Mucosa of rectum (tissue), 2 donors: ENCODE measurements at regions not wholly inside any gene's neighbourhood (a gene's known extent, or its start where the extent isn't known, plus 50 kb on each side); places are given as distances from the start of the nearest gene placed in this dataset.

ENCODE experiments used
- H3K27ac ChIP-seq, 2 donors: one replicate each; pipeline ENCODE4 v1.7.0; 2013; ENCODE audit warnings: inconsistent platforms in 2 of 2, low read depth in 2 of 2, low read length in 2 of 2
- H3K27me3 ChIP-seq, 2 donors: one replicate each; pipeline ENCODE4 v1.7.0; 2013; ENCODE audit warnings: low read length in 2 of 2; ENCODE audit not compliant: control insufficient read depth in 2 of 2, insufficient read depth in 2 of 2
- H3K36me3 ChIP-seq, 2 donors: one replicate each; pipeline ENCODE4 v1.7.0; 2013; ENCODE audit warnings: low read length in 2 of 2; ENCODE audit not compliant: control insufficient read depth in 2 of 2, insufficient read depth in 2 of 2
- H3K4me1 ChIP-seq, 2 donors: one replicate each; pipeline ENCODE4 v1.7.0; 2013; ENCODE audit warnings: low read length in 2 of 2, mild to moderate bottlenecking in 1 of 2; ENCODE audit not compliant: control insufficient read depth in 2 of 2, insufficient read depth in 2 of 2
- H3K4me3 ChIP-seq, 2 donors: one replicate each; pipeline ENCODE4 v1.7.0; 2013; ENCODE audit warnings: low read length in 2 of 2
- H3K9ac ChIP-seq, 2 donors: one replicate each; pipeline ENCODE4 v1.7.0; 2013; ENCODE audit warnings: low read length in 2 of 2, low read depth in 1 of 2, mild to moderate bottlenecking in 1 of 2
- H3K9me3 ChIP-seq, 2 donors: one replicate each; pipeline ENCODE4 v1.7.0; 2013; ENCODE audit warnings: low read length in 2 of 2; ENCODE audit not compliant: control insufficient read depth in 2 of 2
- donor health status: healthy.
- donor health status: Normal muscosa, but diverticular disease.

DNA sequence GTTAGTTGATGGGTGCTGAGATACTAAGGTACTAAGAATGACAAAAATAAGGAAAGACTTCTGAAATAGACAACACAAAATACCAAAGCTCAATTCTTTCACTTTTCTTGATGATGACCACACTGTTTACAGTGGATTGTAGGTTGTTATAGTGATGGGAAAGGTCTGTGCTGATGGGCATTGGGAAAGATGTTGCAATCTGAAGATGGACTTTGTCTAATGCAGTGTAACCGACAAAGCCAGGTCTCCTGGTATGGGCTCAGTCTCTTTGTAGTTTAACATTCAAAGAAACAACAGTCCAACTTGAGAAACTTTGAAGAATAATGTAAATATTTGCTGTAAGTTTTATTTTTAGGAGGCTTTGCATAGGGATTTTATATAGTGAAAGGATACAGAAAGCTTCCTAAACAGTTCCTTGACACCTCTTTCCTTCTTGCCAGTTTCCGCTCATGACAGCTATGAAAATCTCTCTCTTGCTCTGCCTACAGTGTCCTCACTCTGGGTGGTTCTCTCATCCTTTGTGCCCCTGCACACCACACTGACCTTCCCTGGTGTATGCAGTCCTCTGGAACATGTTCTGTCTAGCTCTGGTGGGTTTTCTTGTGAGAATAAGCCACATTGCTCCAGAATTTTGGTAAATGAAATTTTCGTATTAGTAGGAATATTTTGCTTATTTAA, 172.2 kb downstream of the KCNRG start:
- Histone ChIP-seq H3K27me3 (no peaks in the 10 kb centered on the region), H3K27ac (no peak overlapping the region), H3K9me3 (no peaks in the 10 kb centered on the region), H3K4me1 (no peaks in the 10 kb centered on the region), H3K4me3 (no peak overlapping the region), H3K9ac (no peak overlapping the region), H3K36me3 (no peaks in the 10 kb centered on the region)

- no peaks in the 10 kb centered on the region for H3K9me3 ChIP-seq
- H3K27ac ChIP-seq = no peak overlapping the region
- no peak overlapping the region for H3K4me3 ChIP-seq
- H3K27me3 ChIP-seq = no peaks in the 10 kb centered on the region
- H3K9ac ChIP-seq = no peak overlapping the region
- H3K36me3 ChIP-seq = no peaks in the 10 kb centered on the region
- no peaks in the 10 kb centered on the region for H3K4me1 ChIP-seq
Observed at GRCh38 chr13:50188696-50189095, 173.5 kb downstream of the KCNRG start.

DNA sequence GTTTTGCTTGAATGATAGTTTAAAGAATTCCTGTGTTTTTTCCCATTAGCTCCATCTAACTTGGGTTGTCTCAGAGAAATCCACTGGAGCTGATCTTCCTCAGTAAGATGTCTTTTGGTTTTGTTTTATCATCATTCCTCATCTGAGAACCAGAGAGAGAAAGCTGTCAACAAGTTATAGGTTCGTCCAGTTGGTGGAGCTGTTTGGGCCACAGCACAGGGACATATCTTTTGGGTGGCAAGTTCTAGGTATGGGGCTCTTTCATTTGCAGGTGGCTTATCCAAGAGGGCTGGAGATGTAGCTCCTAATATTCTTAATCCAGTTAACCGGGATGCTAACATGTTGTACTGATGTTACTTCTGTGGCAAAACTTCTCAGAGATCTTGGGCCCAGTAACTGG, 174.2 kb downstream of the KCNRG start:
- Histone ChIP-seq H3K9me3 (no peaks in the 10 kb centered on the region), H3K27me3 (no peaks in the 10 kb centered on the region), H3K4me3 (no peak overlapping the region), H3K9ac (no peak overlapping the region), H3K27ac (no peak overlapping the region), H3K36me3 (no peaks in the 10 kb centered on the region), H3K4me1 (no peaks in the 10 kb centered on the region)

DNA sequence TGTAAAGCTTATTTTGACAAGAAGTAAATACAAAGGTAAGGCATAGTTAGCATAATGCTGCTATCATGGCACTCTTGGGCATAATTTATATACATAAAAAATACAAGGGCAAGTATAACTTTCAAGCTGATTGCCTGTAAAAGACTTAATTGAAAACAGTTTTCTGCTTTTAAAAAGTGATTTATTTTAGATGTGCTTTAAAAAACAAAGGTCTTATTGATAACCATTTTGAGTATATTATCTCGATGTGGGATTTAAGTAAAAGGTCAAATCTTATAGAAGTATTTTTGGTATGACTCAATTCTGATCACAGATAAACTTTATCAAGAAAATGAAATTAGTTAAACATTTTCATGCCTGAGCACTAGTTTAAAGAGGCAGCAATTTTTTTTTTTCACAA, 175.8 kb downstream of the KCNRG start:
- no peaks in the 10 kb centered on the region for H3K4me1 ChIP-seq
- no peaks in the 10 kb centered on the region for H3K27me3 ChIP-seq
- H3K36me3 ChIP-seq = no peaks in the 10 kb centered on the region
- no peaks in the 10 kb centered on the region for H3K9me3 ChIP-seq
- H3K4me3 ChIP-seq = no peak overlapping the region
- no peak overlapping the region for H3K9ac ChIP-seq
- no peak overlapping the region for H3K27ac ChIP-seq

GRCh38 chr13:50192272-50192813, 177.1 kb downstream of the KCNRG start:
- H3K9ac ChIP-seq = no peak overlapping the region
- no peaks in the 10 kb centered on the region for H3K9me3 ChIP-seq
- H3K4me1 ChIP-seq = no peaks in the 10 kb centered on the region
- H3K27me3 ChIP-seq = no peaks in the 10 kb centered on the region
- H3K36me3 ChIP-seq = no peaks in the 10 kb centered on the region
- no peak overlapping the region for H3K27ac ChIP-seq
- H3K4me3 ChIP-seq = no peak overlapping the region

- Histone ChIP-seq H3K9me3 (no peaks in the 10 kb centered on the region), H3K9ac (no peak overlapping the region), H3K36me3 (no peaks in the 10 kb centered on the region), H3K27me3 (no peaks in the 10 kb centered on the region), H3K27ac (no peak overlapping the region), H3K4me1 (no peaks in the 10 kb centered on the region), H3K4me3 (no peak overlapping the region)
Observed at GRCh38 chr13:50195045-50195444, 179.8 kb downstream of the KCNRG start.

DNA sequence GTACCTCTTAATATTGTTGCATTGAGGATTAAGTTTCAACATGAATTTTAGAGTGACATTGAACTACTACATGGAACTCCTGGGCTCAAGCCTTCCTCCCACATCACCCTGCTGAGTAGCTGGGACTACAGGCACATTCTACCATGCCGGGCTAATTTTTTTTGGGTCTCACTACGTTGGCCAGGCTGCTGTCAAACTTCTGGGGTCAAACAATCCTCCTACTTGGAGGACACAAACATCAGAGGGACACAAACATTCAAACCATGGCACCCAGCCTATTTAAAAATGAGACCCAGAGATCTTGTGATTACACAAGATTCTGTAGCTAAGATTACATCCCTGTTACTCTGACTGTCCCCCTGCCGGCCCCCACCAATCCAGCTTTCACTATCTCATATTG, 180.9 kb downstream of the KCNRG start:
- no peaks in the 10 kb centered on the region for H3K27me3 ChIP-seq
- H3K9ac ChIP-seq = no peak overlapping the region
- H3K27ac ChIP-seq = no peak overlapping the region

GRCh38 chr13:50197705-50198104, 182.5 kb downstream of the KCNRG start:
- Histone ChIP-seq H3K4me1 (no peaks in the 10 kb centered on the region), H3K9ac (no peak overlapping the region), H3K9me3 (no peaks in the 10 kb centered on the region), H3K27me3 (no peaks in the 10 kb centered on the region), H3K4me3 (no peak overlapping the region), H3K27ac (no peak overlapping the region), H3K36me3 (no peaks in the 10 kb centered on the region)

More for the DNA sequence above, 180.9 kb downstream of the KCNRG start:
- H3K4me3 ChIP-seq = no peak overlapping the region
- no peaks in the 10 kb centered on the region for H3K36me3 ChIP-seq
- H3K9me3 ChIP-seq = no peaks in the 10 kb centered on the region
- H3K4me1 ChIP-seq = no peaks in the 10 kb centered on the region

DNA sequence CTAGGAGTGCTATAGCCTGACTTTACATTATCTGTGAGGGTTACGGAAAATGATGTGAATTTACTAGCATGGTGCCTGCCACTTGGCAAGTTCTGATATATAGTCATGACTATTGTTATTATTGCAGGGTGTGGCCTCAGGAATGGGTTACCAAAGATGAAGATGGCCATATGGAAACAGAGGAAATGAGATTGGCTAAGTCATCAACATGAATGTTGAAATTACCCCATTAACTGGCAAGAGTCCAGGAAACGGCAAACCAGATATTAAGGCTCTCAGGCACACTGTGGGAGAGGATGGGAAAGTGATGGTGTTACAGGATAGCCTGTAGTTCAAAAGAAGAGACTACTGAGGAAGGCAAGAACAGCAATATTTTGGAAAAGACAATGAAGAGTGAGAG, 183.3 kb downstream of the KCNRG start:
- Histone ChIP-seq H3K36me3 (no peaks in the 10 kb centered on the region), H3K4me3 (no peak overlapping the region), H3K4me1 (no peaks in the 10 kb centered on the region), H3K9ac (no peak overlapping the region), H3K9me3 (no peaks in the 10 kb centered on the region), H3K27ac (no peak overlapping the region), H3K27me3 (no peaks in the 10 kb centered on the region)

- Histone ChIP-seq H3K27ac (no peak overlapping the region), H3K9me3 (no peaks in the 10 kb centered on the region), H3K36me3 (no peaks in the 10 kb centered on the region), H3K27me3 (no peaks in the 10 kb centered on the region), H3K4me1 (no peaks in the 10 kb centered on the region), H3K9ac (no peak overlapping the region), H3K4me3 (no peak overlapping the region)
Observed at GRCh38 chr13:50200569-50200968, 185.3 kb downstream of the KCNRG start.
